GM23248 (cell line): ENCODE measurements at regions not wholly inside any gene's neighbourhood (a gene's known extent, or its start where the extent isn't known, plus 50 kb on each side); places are given as distances from the start of the nearest gene placed in this dataset.

Experiments
- DNase-seq: peaks from one replicate; pipeline ENCODE4 v3.0.0-alpha.2; 2015
- H2AFZ ChIP-seq: fragments of 200-600 bp; sonication (generic); 2 replicates; pipeline ENCODE4 v1.6.1; 2016; ENCODE audit warnings: antibody characterized with exemption
- H3F3A ChIP-seq: fragments of 200-600 bp; sonication (generic); 2 replicates; pipeline ENCODE4 v1.6.1; 2016; ENCODE audit warnings: mild to moderate bottlenecking, antibody characterized with exemption, mixed run types; ENCODE audit not compliant: insufficient read depth
- H3K27ac ChIP-seq: fragments of 200-600 bp; sonication (generic); 2 replicates; pipeline ENCODE4 v1.5.1; 2016; ENCODE audit warnings: mild to moderate bottlenecking
- H3K27me3 ChIP-seq: fragments of 200-600 bp; sonication (generic); replicated peaks from 2 replicates; pipeline ENCODE4 v1.6.1; 2016; ENCODE audit warnings: mild to moderate bottlenecking; ENCODE audit not compliant: insufficient read depth
- H3K36me3 ChIP-seq: fragments of 200-600 bp; sonication (generic); 2 replicates; pipeline ENCODE4 v1.6.1; 2016; ENCODE audit warnings: low read depth, mild to moderate bottlenecking
- H3K4me1 ChIP-seq: fragments of 200-600 bp; sonication (generic); 2 replicates; pipeline ENCODE4 v1.6.1; 2016; ENCODE audit warnings: mild to moderate bottlenecking; ENCODE audit not compliant: insufficient read depth
- H3K4me2 ChIP-seq: fragments of 200-600 bp; sonication (generic); one replicate; pipeline ENCODE4 v1.6.1; 2016; ENCODE audit warnings: mild to moderate bottlenecking; ENCODE audit not compliant: unreplicated experiment
- H3K4me3 ChIP-seq: fragments of 200-600 bp; sonication (generic); 2 replicates; pipeline ENCODE4 v1.5.1; 2016; ENCODE audit warnings: mild to moderate bottlenecking
- H3K79me2 ChIP-seq: fragments of 200-600 bp; sonication (generic); 2 replicates; pipeline ENCODE4 v1.6.1; 2016; ENCODE audit warnings: mild to moderate bottlenecking; ENCODE audit not compliant: insufficient read depth
- H3K9ac ChIP-seq: fragments of 200-600 bp; sonication (generic); 2 replicates; pipeline ENCODE4 v1.6.1; 2016; ENCODE audit warnings: mild to moderate bottlenecking
- H3K9me2 ChIP-seq: fragments of 200-600 bp; sonication (generic); 2 replicates; pipeline ENCODE4 v1.6.1; 2016; ENCODE audit warnings: mixed run types, mild to moderate bottlenecking, moderate library complexity; ENCODE audit not compliant: insufficient read depth
- H3K9me3 ChIP-seq: fragments of 200-600 bp; sonication (generic); one replicate; pipeline ENCODE4 v1.6.1; 2017; ENCODE audit warnings: low read depth
- H4K20me1 ChIP-seq: fragments of 200-600 bp; sonication (generic); 2 replicates; pipeline ENCODE4 v1.6.0; 2016; ENCODE audit not compliant: insufficient read depth
- EZH2 ChIP-seq: fragments of 200-600 bp; sonication (generic); IDR thresholded peaks from 2 replicates; pipeline ENCODE4 v1.6.1; 2018; ENCODE audit warnings: antibody characterized with exemption, mild to moderate bottlenecking; ENCODE audit not compliant: insufficient read depth, poor library complexity, severe bottlenecking
- EZH2phosphoT487 ChIP-seq: fragments of 200-600 bp; sonication (generic); IDR thresholded peaks from 2 replicates; pipeline ENCODE4 v1.6.1; 2018; ENCODE audit warnings: antibody characterized with exemption, moderate library complexity, mild to moderate bottlenecking, low read depth; ENCODE audit not compliant: insufficient read depth
- WGBS, 2 experiments: methylation state at CpG; one replicate each; pipeline ENCODE4 v1.1.6; 2015 to 2017; ENCODE audit warnings: low lambda C conversion rate in 2 of 2, low coverage in 1 of 2; ENCODE audit errors: missing lambda C conversion rate in 2 of 2; 5-methylcytosine and 5-hydroxymethylcytosine counted together
- in situ Hi-C: fragments of 300-500 bp; cut with MboI; formaldehyde crosslinking; loops from 2 replicates; pipeline ENCODE4 v1.15.0; 2020

GRCh38 chr5:81848362-81848880 is 97.5 kb upstream of the SSBP2 start:
- in situ Hi-C loops: loop anchor here (10.0 kb wide), 1 partner anchor 344 kb away; no protein-coding TSS in a partner anchor

GRCh38 chr5:81846301-81846700 is 95.4 kb upstream of the SSBP2 start:
- Histone ChIP-seq H3K9ac (no peak overlapping the region), H3K4me2 (no peak overlapping the region), H3K4me1 (peaks cover 12% of the 10 kb centered on the region), H4K20me1 (no peaks in the 10 kb centered on the region), H3K36me3 (no peaks in the 10 kb centered on the region), H3K79me2 (no peaks in the 10 kb centered on the region), H3K9me2 (no peaks in the 10 kb centered on the region), H3K4me3 (no peak overlapping the region), H3K27ac (no peak overlapping the region), H3F3A (peaks cover 9% of the 10 kb centered on the region), H3K9me3 (no peaks in the 10 kb centered on the region), H2AFZ (no peak overlapping the region), H3K27me3 (no peaks in the 10 kb centered on the region)
- DNase-seq: no peak
- WGBS, 2 experiments: 61 to 88% methylated on average over 1 of the region's 1 CpG
- in situ Hi-C loops: loop anchor here (10.0 kb wide), 1 partner anchor 342 kb away; no protein-coding TSS in a partner anchor
- TF ChIP-seq EZH2: no peak
- no peak for TF ChIP-seq EZH2phosphoT487

More at GRCh38 chr5:81848362-81848880, 97.5 kb upstream of the SSBP2 start:
- Histone ChIP-seq H3F3A (peaks cover 12% of the 10 kb centered on the region), H3K9me2 (no peaks in the 10 kb centered on the region), H2AFZ (0 out of 2 replicates have a peak overlapping the region, but pooled peaks have one; percentile 17), H3K36me3 (no peaks in the 10 kb centered on the region), H3K4me1 (peaks cover 23% of the 10 kb centered on the region), H3K9ac (no peak overlapping the region), H3K27me3 (no peaks in the 10 kb centered on the region), H3K79me2 (no peaks in the 10 kb centered on the region), H4K20me1 (no peaks in the 10 kb centered on the region), H3K27ac (no peak overlapping the region), H3K4me2 (no peak overlapping the region), H3K9me3 (no peaks in the 10 kb centered on the region), H3K4me3 (no peak overlapping the region)
- TF ChIP-seq EZH2 (no peak), EZH2phosphoT487 (no peak)
- WGBS, 2 experiments: 68 to 70% methylated on average over 1 of the region's 1 CpG
- DNase-seq: no peak

GRCh38 chr5:81843845-81844244 is 92.9 kb upstream of the SSBP2 start:
- DNase-seq: no peak
- no peaks in the 10 kb centered on the region for H3K4me1 ChIP-seq
- no peak for TF ChIP-seq EZH2phosphoT487
- no peak for TF ChIP-seq EZH2
- H3F3A ChIP-seq: no peaks in the 10 kb centered on the region
- H3K4me3 ChIP-seq: no peak overlapping the region
- H3K9me3 ChIP-seq: no peaks in the 10 kb centered on the region
- WGBS, 2 experiments: 94 to 100% methylated on average over 2 of the region's 2 CpGs
- H3K27ac ChIP-seq: no peak overlapping the region
- H3K9ac ChIP-seq: no peak overlapping the region
- H3K36me3 ChIP-seq: no peaks in the 10 kb centered on the region
- H4K20me1 ChIP-seq: no peaks in the 10 kb centered on the region
- no peak overlapping the region for H3K4me2 ChIP-seq
- no peaks in the 10 kb centered on the region for H3K9me2 ChIP-seq
- in situ Hi-C loops: loop anchor here (10.0 kb wide), 1 partner anchor 339 kb away; no protein-coding TSS in a partner anchor
- H2AFZ ChIP-seq: no peak overlapping the region
- H3K79me2 ChIP-seq: no peaks in the 10 kb centered on the region
- no peaks in the 10 kb centered on the region for H3K27me3 ChIP-seq

- 76 to 79% methylated on average over 6 of the region's 6 CpGs for WGBS, 2 experiments
These were observed 92.0 kb upstream of the SSBP2 start for GRCh38 chr5:81842795-81843398.

More at GRCh38 chr5:81842795-81843398, 92.0 kb upstream of the SSBP2 start:
- Histone ChIP-seq H3K27ac (no peak overlapping the region), H3K4me2 (no peak overlapping the region), H3K9me2 (no peaks in the 10 kb centered on the region), H2AFZ (0 out of 2 replicates have a peak overlapping the region, but pooled peaks have one; percentile 51), H3K79me2 (no peaks in the 10 kb centered on the region), H3K9me3 (no peaks in the 10 kb centered on the region), H3K4me3 (no peak overlapping the region), H3K27me3 (no peaks in the 10 kb centered on the region), H3K9ac (no peak overlapping the region), H3F3A (no peaks in the 10 kb centered on the region), H4K20me1 (no peaks in the 10 kb centered on the region), H3K4me1 (no peaks in the 10 kb centered on the region), H3K36me3 (no peaks in the 10 kb centered on the region)
- DNase-seq: no peak
- no peak for TF ChIP-seq EZH2
- TF ChIP-seq EZH2phosphoT487: no peak
- in situ Hi-C loops: loop anchor here (10.0 kb wide), 1 partner anchor 338 kb away; no protein-coding TSS in a partner anchor
